Daoy (cell line): ENCODE measurements at regions not wholly inside any gene's neighbourhood (a gene's known extent, or its start where the extent isn't known, plus 50 kb on each side); places are given as distances from the start of the nearest gene placed in this dataset.
A peak's percentile ranks its signal among the peaks of the same experiment; 100 is the strongest.
"Not testable (repeated sequence)": the region's sequence is repeated elsewhere in the genome, so short reads cannot be mapped to it uniquely, and the experiment has no call there.

Experiments
- DNase-seq: peaks from one replicate; pipeline ENCODE4 v3.0.0-alpha.2; 2015; ENCODE audit warnings: low read depth

DNA sequence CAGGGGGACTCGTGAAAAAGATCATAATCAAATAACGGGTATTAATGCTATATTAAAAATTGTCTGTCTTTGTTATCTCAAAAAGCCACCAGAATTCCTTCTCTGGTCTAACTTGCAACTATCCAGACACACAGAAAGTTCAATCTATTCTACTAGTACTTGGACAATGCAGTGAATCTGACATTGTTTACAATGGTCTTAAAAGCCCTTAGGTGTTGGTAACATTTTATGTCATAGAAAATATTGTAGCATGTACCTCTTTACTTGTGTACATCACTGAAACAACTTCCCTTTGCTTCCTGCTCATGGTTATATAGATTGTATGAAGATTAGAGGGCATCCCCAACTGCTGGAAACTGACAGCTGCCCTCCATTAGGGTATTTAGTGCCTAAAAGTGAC is 71.1 kb upstream of the PPP3CA start:
- DNase-seq = no peak

- peak; percentile 1 for DNase-seq
Measured at GRCh38 chr4:101418055-101418454, 70.7 kb upstream of the PPP3CA start.

DNA sequence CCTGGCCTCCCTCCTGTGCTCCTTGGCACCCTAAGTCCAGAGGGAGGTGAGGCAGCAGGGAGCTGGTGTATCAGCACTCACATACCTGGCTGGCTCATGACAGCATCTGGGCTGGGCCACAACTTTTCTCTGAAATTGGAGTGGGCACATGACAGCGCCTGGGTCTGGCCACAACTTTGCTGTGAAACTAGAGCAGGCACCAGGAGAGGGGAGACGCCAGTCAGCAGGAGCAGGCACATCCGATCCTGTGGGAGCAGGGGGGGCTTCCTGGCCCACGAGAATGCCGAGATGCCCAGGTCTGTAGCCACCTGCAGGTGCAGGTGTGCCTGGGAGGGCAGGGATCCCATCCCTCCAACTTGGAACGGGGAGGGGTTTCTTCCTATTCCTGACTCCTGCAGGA is 69.7 kb upstream of the PPP3CA start:
- no peak for DNase-seq

GRCh38 chr4:101415962-101416361 is 68.6 kb upstream of the PPP3CA start:
- no peak for DNase-seq

GRCh38 chr4:101414496-101414895 is 67.2 kb upstream of the PPP3CA start:
- no peak for DNase-seq

DNA sequence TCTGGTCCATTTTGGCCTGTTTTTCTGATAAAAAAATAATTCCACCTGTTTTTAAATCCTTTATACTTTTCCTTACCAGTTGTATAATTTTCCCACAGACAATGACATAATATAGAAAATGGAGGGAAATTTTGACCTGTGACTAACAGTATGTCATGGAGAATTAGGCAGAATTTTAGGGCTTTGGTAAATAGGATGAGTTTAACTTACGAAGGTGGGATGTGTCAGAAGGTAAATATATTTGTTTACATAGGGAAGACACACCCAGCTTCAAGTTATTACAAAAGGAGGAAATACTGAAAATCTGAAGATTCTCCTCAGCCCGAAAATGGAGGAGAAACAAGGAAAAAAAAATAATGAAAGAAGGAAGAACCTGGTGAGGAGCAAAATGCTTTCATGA is 64.6 kb upstream of the PPP3CA start:
- DNase-seq = no peak

DNA sequence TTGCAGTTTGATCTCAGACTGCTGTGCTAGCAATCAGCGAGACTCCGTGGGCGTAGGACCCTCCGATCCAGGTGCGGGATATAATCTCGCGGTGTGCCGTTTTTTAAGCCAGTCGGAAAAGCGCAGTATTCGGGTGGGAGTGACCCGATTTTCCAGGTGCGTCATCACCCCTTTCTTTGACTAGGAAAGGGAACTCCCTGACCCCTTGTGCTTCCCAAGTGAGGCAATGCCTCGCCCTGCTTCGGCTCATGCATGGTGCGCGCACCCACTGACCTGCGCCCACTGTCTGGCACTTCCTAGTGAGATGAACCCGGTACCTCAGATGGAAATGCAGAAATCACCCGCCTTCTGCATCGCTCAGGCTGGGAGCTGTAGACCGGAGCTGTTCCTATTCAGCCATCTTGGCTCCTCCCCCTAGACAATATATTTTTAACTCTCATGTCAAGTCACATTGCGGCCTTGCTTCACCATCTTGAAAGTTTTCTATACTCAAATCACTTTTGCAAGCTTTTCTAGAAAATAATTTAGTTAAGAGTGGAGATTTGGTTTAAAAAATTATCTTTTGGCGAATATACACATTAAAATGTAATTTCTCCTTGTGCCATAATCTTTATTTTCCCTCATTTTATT is 64.1 kb upstream of the PPP3CA start:
- DNase-seq = not testable (repeated sequence)

DNA sequence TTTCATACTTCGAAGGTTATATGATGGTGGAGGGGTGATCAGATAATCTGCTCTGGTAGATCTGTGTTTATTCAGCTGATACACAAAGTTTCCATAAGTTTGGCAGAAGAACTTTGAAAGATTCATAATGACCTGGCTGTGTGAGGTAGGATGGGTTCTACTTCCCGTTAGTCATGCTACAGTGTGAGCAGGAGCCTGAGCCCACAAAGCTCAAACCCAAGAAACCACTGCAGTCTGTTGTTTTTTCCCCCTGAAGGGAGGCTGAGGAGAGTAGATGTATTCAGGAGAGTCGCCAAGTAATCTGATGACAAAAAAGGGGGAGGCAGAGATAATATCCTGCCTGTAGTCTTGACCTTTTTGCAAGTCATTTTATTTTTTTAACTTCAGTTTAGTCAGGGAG is 52.8 kb upstream of the PPP3CA start:
- DNase-seq = peak; percentile 75

GRCh38 chr4:101398807-101399206 is 51.5 kb upstream of the PPP3CA start:
- DNase-seq = no peak
